HG02840 (cell line): ENCODE measurements at regions not wholly inside any gene's neighbourhood (a gene's known extent, or its start where the extent isn't known, plus 50 kb on each side); places are given as distances from the start of the nearest gene placed in this dataset.
A peak's percentile ranks its signal among the peaks of the same experiment; 100 is the strongest.

Experiments
- ATAC-seq: cut with Tn5 transposase; IDR thresholded peaks from one replicate; pipeline ENCODE4 v1.9.1; 2021; ENCODE audit warnings: mild to moderate bottlenecking, moderate library complexity, moderate number of reproducible peaks; ENCODE audit not compliant: unreplicated experiment, low FRiP score

GRCh38 chr12:85352016-85352415 is 72.0 kb downstream of the ALX1 start:
- ATAC-seq, result no peak

- ATAC-seq, result no peak
Observed at GRCh38 chr12:85356596-85357385, 76.8 kb downstream of the ALX1 start.

- ATAC-seq, result no peak
Observed at GRCh38 chr12:85357609-85358008, 77.6 kb downstream of the ALX1 start.

DNA sequence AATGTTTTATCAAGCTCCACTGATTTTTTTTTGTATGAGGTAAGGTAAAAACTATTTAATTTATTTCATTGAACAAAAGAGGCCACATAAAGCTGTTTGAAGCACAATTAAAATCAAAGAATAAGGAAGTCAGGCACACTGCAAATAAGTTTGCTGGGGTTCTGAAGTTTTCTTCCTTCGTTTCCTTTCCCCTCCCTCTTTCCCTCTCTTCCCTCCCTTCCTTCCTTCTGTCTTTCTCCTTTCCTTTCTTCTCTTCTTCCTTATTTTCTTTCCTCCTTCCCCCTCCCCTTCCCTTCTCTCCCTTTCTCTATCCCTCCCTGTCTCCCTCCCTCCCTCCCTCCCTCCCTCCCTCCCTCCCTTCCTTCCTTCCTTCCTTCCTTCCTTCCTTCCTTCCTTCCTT is 78.7 kb downstream of the ALX1 start:
- no peak for ATAC-seq

GRCh38 chr12:85363382-85364190 is 83.6 kb downstream of the ALX1 start:
- ATAC-seq, result no peak

DNA sequence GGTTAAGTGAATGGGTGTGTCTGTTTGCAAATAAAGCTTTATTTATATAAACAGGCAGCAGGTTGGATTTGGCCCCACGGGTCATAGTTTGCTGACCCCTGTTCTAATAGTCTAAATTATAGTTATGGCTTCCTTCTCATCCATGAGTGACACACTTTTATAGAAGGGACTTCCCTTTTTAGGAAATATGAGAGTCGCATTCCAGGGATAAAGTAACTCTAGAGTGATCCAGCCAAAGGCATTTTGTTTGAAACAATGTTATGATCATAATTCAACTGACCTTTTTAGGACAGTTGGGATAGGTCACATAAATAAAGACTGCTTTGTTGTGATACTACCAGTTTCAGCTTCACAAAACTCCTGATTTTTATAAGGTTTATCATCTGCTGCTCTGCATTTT is 87.9 kb downstream of the ALX1 start:
- ATAC-seq, result no peak

DNA sequence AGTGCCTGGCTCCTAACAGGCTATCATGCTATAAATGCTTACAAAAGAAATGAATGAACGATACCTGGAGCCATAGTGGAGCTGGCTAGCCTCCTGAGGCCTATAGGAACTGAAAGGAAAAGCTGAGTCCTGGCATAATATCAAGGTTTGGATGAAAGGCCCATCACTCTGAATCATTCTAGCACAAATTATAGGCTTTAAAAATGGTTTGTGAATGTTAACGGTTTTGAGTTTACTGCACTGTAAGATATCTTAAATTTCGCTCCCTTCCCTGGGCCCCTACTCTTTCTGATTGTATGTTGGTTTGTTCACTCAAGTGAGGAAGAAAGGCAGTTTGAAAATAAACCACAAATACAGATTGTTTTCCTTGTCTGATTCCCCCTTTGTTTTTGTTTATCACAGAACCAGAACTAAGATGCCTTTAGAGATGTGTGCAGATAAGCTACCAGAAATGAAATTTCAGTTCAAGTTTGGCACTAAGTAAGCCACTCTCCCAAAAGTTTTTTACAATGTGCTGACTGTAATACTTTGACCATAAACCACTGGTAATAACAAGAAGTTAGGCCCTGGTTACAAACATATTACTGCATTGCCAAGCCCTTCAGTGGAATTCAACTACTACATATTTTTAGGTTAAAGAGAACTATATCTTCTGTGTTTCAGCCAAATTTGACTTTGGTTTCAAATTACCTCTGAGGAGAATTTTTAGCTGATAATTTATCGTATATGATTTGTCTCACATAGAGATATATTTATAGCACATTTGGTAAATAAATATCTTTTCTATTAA is 89.5 kb downstream of the ALX1 start:
- no peak for ATAC-seq

- ATAC-seq, result no peak
Observed at GRCh38 chr12:85373045-85373444, 93.0 kb downstream of the ALX1 start.

DNA sequence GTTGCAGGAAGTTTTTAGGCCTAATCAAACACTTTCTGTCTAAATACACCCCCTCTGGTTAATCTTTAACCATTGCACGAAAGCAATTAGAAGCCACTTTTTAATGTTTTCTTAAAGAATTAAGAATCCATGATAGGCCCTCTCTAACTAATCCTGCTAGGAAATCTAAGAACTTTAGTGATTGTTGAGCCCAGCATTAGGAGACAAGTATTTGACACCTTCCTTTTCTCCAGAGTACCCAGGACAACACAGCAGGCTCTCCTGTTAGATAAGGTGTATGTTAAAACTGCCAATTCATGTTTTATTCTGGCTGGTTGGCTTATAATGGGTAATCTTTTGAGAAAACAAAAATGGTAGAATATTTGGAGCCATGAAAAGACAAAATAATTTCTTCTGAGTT is 95.0 kb downstream of the ALX1 start:
- ATAC-seq, result no peak

DNA sequence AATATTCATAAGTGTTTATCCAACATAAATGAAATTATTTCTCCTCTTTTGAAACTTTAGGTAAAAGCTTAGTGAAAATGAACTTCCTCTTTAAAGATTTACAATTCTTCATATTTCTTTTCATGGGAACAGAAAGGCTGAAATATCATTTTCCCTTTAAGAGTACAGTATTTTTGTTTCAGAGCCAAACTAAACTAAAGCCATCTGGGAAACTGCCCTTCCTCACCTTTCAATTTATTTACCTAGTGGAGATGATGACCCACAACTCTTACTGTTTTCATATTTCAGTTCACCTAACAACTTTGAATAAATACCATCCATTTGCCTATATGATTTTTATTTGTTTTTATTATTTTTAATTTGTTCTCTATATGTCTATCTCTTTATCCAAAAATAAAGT is 105.4 kb downstream of the ALX1 start:
- ATAC-seq, result no peak

- no peak for ATAC-seq
Observed at GRCh38 chr12:85390266-85390665, 110.2 kb downstream of the ALX1 start.

GRCh38 chr12:85392508-85392907 is 112.5 kb downstream of the ALX1 start:
- ATAC-seq, result no peak

GRCh38 chr12:85393606-85394005 is 113.6 kb downstream of the ALX1 start:
- ATAC-seq, result no peak

GRCh38 chr12:85394065-85394464 is 114.0 kb downstream of the ALX1 start:
- no peak for ATAC-seq

- ATAC-seq, result no peak
Observed at GRCh38 chr12:85394809-85395208, 114.8 kb downstream of the ALX1 start.

DNA sequence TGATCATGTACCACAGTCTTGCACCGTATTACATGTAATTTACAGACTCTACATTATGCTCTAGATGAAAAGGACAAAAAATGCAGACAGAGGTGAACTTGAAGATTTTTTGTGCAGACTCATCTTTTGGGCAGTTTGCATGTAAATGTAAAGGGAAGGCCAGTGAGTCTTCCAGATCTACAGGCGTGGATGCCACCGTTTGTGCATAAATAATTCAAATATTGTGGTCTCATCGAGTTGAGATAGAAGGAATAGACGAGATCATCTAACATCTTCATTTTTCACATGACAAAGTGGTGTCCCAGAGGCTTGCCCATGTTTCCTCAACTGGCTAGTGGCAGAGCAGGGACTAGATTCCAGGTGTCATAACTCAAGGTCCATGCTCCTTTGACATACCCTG is 125.2 kb downstream of the ALX1 start:
- no peak for ATAC-seq

DNA sequence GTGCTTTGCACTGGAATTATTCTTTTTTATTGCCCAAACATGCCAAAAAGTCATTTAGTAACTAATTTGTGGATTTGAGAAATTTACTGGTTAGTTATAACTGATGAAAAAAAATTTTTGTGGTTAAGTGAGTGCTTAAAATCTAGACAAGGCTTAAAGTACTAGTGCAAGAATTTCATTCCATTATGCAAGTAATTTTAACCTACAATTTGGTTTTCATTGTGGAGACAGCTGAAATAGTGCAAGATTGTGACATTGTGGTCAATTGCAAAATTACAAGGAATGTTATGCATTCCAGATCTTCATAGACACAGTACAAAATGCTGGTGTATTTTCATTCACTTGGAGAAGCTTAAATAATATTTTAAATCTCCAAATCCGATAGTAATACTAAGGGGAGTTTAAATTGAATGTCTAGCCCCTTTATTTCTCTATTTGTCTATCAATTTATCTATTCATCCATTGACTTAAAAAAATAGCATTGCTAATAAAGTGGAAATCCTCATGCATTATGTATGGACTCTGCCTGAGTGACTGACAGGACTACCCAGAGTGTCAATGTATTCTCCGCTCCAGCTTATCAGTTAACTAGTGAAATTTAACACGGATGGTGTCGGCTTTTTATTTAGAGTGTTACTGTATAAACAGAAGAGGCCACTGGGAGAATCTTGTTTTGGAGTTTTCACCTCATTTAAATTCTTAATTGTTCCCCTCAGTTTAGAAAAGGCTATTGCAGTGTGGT is 125.9 kb downstream of the ALX1 start:
- no peak for ATAC-seq

- no peak for ATAC-seq
Observed at GRCh38 chr12:85413266-85413665, 133.2 kb downstream of the ALX1 start.

DNA sequence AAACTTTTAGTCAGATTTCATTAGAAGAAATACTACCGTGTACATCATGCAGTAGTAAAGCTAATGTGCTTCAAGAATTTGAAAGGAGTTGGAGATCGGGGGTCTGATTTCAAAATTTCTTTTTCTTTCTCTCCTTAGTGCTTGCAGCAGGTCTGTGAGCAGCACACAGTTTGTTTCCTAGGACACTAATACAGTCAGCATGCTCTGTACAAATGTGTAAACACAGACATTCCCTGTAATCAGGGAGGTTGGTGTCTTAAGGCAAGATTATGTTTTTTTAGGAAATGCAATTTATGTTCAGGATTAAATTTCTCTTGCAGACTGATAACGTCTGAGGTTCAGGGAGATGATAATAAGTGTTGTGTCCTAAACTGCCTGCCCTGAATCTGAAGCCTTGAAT is 142.7 kb downstream of the ALX1 start:
- no peak for ATAC-seq

DNA sequence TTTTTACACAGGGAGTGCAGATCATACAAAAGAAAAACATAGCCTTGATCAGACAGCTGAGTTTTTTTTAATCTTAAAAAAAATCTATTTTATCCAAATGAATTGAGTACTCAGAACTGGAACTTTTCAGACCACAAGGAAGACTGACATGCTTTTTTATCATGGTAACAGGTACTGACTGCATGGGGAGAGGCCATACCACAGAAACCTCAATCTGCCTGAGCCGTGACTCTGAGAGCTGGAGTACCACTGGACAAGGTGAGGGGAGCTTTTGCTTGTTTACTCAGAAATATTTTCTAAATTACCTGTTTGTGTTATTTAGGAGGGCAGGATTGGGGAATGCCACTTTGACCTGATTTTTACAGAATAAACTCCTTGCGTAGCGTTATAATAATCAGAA is 143.9 kb downstream of the ALX1 start:
- peak; percentile 50 for ATAC-seq
